NCI-H524 (cell line): ENCODE measurements at regions not wholly inside any gene's neighbourhood (a gene's known extent, or its start where the extent isn't known, plus 50 kb on each side); places are given as distances from the start of the nearest gene placed in this dataset.

Source experiments
- DNase-seq, 2 experiments: peaks; one replicate each; lab custom pipeline; 2025; lab: John Stamatoyannopoulos, UW

DNA sequence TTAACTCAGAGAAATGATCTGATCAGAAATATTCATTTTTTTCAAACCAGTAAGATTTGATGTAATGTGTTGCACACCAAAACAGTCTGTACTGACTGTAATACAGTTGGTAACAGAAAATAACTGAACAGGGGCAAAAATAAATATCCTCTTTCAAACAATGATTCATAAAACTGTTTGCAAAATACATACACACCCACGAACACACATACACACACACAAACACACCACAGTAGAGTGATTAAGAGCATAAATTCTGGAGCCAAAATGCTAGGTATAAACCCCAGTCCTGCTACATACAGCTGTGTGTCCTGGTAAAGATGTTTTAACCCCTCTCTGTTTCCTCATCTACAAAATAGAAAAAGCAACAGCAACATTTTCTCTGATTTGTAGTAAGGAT lies 376.6 kb downstream of the PDGFC start:
- no peak for DNase-seq

DNA sequence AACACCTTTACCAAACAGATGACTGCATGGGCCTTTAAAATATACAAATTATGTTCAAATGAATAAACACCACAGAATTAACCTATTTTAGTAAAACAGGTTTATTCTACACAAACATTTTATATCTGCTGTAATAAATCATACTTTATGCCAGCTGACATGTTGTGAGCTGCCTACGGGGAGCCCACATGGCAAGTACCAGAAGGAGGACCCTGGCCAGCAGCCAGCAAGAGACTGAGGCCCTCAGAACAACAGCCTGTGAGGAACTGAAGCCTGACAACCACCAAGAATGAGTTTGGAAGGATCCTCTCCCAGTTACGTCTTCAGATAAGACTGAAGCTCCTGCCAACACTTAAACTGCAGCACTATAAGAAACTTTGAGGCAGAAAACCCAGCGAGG lies 377.0 kb downstream of the PDGFC start:
- peak; percentile 16 to 81 for DNase-seq

DNA sequence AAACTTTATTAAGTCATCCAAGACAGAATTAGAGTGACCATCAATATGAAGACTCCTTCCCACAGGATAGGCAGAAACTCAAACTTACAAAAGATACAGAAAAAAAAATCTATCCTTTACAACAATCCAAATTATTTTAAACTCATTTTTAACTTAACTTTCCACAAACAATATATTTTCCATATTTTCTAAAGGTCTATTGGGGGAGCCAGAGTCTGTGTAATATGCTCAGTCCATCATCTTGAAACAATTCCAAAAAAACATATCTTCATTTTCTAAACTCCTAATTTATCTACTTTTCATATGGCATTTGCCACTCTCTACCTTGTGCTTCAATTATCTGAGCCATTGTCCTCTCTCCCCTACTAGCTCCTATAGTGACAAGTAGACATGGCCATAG lies 378.1 kb downstream of the PDGFC start:
- no peak for DNase-seq

DNA sequence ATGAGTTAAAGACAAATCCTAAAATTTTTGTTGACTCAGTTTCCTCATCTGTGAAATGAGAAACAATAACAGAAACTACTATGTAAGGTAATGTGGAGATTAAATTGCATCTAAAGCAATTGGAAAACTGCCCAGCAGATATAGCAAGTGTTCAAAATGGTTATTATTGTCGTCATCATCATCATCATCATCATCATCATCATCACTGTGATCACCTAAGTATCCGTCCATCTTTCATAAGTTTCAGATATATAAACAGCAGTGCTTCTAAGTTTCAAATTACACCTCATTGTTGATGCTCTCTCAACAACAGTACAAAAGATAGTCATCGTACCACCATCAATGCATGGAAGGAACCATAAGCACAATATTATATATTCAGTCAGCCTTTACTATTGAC lies 379.9 kb downstream of the PDGFC start:
- DNase-seq = no peak

DNA sequence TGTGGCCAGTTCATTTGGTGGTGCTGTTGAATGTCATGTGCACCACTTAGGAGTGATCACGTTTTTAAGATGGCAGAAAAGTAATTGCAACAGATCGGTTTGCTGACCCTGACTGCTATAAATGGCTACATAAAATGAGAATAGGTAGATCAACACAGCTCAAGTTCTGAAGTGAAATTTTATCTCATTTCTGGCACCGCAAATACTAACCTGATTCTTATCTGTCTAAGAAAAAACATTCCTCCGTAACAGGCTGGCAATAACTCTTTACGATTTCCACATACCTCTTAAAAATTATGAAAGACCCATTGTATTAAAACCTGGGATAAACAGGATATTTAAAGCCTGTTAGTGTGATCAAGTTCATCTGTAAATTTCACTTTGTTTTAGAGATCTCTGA lies 387.5 kb downstream of the PDGFC start:
- no peak for DNase-seq

DNA sequence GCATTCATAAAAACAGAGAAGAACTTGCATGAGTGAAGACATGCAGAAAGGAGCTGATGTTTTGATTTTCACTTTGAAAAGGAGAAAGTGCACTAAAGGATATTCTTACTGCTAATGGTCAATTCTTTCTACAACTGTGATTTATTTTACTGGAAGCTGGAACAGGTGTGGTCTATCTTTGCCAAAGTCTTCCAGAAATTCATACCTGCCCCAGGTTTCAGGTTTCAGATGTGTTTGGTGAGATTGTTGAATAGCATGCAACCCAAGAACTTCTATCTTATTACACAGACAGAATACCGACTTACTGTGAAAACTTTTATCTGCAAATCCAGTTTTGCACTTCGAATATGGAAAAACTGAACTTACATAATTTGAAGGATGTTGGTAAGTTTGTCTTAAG lies 388.3 kb downstream of the PDGFC start:
- no peak for DNase-seq

DNA sequence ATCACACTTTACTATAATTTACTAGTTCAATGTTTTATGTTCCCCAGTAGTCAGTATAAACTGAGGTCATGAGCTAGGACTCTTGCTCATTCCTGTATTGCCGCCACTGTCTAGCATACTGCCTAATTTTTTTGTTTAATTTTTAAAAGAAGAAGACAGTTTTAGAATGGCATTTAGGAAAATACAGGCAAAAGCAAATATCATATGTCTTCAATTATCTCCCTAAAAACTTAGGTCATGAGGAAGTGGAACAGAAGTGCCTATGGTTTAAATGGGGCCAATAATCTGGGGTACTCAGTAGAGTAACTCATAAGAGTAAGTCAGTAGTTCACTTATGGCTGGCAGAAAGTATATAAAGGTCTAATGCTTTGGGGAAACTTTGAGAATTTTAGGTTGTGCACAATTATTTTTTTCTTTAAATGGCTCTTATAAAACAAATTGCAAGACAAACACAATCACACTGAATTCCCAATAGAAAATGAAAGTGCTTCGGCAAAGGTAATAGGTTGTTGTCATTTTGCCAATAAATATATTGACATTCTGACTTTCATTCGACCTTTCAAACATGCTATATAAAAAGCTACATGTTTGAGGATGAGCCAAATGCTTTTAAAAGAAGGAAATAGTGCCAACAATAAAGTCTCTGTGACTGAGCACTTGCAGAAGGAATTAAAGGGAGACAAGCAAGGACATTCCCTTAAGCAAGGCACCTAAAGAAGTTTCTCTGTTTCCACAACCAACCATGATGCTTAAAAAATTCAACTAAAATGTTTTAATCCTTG lies 390.1 kb downstream of the PDGFC start:
- DNase-seq = no peak

DNA sequence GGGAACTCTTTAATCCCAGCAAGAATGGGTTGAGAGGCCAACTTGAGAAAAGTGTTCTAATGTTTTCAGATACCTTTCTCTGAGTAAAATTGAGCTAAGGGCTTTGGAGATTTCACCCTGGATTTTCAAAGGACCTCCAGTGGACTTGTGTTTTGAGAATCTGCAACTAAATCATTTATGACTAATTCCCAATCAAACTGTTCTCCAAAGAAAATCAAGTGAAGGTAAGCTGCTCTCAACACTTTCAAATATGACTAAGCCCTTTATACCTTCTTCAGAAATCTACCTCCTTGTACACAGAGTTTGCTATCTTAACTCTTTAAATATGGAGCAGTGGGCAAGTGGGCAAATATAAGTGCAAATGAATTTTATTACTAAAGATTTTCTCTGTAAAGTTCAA lies 392.9 kb downstream of the PDGFC start:
- DNase-seq = no peak

DNA sequence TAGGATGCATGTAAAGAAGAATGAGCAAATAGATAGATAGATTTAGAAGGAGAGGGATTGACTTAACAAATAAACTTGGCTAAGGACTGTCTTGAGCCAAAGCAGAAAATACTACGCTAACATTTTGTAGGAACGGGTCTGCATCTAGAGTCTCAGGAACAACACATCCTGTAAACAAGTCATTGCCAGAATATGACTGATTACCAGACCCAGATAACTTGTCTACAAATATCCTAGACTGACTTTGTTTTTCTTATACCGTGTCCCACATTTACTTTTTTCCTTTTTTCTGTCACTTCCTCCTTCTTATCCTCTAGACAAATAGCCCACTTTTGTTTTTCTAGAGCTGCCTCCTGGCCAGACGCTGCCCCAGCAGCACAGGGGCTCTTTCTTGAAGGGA lies 393.6 kb downstream of the PDGFC start:
- DNase-seq = no peak

DNA sequence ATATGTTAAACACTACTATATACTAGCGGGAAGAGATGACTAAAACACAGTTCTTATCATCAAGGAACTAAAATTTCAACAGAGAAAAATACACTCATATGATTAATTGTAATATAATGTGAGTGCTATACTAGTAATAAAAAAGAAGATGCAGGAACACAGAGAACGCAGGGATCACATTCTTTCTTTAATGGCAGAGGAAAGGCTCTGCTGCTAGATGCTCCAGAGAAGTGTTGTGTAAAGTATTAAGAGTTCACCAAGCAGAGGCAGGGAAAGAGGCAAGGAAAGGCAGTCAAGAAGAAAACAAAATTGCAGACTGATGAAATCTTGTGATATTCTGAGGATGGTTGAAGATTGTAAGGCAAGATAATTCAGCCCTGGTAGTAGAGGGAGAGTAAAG lies 394.7 kb downstream of the PDGFC start:
- DNase-seq = no peak

DNA sequence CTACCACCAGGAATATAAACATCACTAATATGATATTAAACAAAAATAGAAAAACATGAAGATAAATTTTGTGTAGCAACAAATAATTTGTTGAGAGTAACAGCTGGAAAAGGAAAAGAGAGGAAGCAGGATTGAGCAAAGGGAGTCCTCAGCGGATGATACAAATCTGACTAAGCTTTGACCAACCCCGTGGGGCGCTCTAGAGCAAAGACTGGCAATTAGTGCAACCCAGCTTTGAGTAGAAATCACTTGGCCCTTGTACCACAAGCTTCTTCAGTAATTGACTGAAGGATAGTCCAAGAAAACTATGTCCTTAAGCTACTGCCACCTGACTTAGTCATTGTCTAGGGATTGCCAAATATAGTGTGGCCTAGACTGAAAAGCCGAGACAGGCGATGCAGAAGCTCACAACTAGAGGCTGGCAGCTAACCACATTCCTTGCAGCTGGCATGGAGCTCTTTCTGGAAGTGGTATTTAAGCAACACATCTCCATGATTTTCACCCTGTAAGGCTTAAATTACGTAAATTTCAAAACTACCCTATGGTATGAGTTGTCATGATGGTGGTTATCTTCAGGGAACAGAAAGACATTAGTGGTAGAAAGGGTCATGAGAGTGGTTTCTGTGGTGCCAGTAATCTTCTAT lies 396.0 kb downstream of the PDGFC start:
- DNase-seq = no peak

DNA sequence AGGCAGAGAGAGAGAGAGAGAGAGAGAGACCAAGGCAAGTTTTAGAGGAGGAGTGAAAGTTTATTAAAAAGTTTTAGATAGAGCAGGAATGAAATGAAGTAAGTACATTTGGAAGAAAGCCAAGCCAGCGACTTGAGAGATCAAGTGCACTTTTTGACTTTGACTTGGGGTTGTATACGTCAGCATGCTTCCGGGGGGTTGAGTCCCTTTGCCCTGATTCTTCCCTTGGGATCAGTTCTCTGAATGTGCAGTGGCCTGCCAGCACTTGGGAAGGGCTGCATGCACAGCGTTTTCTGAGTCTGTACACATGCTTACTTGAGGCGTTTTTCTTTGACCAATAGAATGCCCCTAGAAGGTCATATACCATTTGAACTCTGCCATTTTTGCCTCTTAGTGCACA lies 400.5 kb downstream of the PDGFC start:
- DNase-seq = no peak

DNA sequence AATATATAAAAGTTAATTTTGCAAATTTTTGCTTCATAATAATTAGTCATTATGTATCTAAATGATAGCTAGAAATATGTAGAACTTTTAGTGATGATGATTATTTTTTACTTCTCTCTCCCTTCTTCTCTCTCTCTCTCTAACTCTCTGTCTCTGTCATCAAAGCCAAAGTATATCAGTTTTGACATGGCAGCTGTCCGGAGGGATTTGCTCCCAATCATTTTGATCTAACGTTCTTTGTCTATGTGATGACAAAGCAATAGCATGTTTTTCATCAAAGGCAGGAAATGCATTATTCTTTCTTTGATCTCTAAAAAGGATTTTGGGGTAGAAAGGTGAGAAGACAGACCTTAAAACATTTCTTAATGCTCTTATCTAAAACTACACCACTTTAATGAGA lies 402.1 kb downstream of the PDGFC start:
- no peak for DNase-seq

DNA sequence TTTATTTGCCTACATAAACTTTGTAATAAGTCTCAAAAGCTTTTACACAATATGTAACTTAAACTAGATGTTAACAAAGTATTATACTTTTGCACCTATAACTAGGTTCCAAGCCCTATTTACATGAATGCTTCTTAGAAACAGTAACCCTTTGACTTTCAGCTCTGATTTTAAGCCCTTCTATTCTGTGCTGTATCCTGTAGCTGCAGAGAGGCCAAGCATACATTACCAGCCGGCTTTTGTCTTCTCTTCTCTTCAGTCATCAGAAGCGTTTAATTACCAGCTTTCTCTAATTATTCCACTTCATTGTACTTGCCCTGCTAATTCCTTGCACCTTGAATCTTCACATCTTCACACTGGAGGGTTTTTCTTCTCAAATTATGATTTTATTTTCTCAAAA lies 403.1 kb downstream of the PDGFC start:
- DNase-seq = no peak

DNA sequence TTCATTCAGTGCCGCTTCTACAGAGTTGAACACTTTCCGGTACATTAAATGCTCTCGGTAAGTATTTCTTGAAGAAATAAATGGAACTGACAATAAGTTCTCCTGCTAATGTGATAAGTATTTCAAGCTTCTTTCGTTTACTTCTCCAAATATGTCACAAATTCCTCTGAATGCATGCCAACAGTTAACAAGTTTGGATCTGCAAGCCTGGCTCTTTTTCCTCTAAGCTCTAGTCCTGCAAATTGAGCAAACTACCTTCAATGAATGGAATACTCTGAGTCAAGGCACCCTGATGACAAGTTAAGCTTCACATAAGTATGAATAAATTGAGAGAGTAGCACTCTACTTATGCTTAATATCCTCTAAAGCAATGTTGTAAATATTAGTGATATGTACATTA lies 403.6 kb downstream of the PDGFC start:
- no peak for DNase-seq

DNA sequence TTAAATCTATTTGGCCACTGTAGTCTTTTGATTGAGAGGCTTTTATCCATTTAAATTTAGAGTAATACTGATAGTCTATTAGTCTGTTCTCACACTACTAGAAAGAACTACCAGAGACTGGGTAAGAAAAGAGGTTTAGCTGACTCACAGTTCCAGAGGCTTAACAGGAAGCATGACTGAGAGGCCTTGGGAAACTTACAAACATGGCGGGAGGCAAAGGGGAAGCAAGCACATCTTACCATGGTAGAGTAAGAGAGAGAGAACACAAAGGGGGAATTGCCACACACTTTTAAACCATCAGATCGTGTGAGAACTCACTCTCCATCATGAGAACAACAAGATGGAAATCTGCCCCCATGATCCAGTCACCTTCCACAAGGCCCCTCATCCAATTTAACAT lies 410.9 kb downstream of the PDGFC start:
- DNase-seq = no peak

DNA sequence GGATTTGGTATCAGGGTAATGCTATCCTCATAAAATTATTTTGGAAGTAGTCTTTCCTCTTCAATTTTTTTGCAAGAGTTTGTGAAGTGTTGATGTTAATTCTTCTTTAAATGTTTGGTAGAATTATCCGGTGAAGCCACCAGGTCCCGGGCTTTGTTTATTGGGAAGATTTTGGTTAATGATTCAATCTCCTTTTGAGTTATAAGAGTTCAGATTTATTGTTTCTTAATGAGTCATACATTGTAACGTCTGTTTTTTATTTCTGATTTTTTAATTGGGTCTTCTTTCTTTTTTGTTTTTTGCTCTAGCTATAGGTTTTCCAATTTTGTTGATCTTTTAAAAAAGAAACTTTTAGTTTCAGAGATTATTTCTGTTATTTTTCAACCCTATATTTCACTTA lies 412.3 kb downstream of the PDGFC start:
- DNase-seq = no peak

DNA sequence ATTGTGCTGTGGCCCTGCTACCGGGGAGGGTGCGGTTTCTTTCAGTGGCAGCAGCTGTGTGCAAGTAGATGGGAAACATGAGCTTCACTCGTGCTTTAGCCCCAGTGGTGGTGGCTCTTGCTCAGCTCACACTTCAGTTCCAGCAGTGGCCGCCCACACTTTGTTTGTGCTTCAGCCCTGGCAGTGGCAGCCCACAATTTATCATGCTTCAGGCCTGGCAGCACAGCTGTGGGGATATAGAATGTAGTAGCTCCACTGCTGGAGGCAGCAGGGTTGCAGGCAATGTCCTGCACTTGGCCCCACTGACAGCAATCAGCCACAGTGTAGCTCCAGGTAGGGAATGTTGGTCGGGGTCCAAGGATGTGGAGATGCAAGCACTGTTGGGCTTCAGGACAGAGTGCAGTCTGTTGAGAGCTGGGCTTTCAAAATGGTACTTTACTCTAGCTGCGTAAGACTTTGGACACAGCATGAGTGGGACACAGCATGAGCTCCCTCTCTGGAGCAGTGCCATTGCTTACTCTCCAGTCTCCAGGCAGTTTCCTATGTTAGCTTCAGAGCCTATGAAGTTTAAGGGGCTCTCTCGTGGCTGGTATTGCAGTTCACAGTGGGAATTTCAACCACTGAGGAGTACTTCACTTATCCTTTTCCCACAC lies 413.1 kb downstream of the PDGFC start:
- no peak for DNase-seq

DNA sequence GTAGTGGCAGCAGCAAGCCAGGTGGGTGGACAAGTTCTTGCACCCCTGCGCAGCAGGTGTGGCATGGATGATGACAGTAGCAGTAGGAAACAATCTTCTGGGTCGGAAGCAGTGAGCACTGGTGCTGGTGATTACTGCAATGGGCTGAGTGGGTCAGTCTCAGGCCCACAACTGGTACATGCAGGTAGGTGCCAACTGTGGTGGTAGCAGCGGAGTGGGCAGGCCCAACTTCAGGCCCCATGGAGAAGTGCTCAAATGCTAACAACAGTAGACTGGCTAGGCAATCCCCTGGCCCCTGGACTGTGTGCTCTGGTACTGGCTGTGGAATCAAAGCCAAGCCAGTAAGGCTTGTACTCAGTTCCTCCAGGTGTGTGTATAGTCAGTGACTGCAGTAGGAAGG lies 413.7 kb downstream of the PDGFC start:
- no peak for DNase-seq

DNA sequence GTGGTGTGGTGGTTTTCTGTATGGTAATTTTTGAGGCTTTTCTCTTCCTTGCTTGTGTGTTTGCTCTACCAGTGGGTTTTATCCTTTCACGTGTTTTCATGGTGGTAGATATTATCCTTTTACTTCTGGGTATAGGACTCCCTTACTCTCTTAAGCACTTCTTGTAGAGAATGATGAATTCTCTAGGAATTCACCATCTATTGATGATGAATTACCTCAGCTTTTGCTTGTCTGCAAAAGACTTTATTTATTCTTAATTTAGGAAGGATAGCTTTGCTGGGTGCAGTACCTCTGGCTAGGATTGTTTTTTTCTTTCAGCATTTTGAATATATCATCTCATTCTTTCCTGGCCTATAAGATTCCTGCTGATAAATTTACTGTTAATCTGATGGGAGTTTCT lies 415.3 kb downstream of the PDGFC start:
- DNase-seq = no peak

DNA sequence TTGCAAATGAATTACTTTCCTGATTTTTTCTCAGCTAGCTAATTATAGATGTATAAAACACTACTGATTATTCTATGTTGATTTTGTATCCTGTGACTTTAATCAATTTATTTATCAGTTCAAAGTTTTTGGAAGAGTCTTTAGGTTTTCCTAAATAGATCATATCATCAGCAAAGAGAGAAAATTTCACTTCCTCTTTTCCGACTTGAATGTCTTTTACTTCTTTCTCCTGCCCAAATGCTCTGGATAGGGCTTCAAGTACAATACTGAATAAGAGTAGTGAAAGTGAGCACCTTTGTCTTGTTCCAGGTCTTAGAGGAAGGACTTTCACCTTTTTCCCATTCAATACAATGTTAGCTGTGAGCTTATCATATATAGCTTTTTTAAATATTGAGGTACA lies 417.9 kb downstream of the PDGFC start:
- no peak for DNase-seq

DNA sequence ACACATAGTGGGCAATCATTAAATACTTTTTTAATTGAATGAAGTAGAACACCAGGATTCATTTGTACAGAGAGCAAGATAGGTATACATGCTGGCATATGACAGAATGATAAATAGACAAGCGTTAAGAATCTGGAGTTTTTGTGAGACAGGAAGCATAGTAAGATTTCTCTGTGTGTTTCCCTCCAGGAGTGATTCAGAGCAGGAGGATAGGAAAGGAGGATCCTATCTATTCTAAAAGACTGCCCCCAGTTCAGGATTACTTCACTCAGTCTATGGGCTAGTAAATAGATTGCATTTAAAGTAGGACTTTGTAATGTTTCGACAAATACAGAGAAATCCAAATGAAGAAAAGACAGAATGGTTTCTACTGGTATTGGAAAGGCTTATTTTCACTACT lies 423.7 kb downstream of the PDGFC start:
- DNase-seq = no peak

DNA sequence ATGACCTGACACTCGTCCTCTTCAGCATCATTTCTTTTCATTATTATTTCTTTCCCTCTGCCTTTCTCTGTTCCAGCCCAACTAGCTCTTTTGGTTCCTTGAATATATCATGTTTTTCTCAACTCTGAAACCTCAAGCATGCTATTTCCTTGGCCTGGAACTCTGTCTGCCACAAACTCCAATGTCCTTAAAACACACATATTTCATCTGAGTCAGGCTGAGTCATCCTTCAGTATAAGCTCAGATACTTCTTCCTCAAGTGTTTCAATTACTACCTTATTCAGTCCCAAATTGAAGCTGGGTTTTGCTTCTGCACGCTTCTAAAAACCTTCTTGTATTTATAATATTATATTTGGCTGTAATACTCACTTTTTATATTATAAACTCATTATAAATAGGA lies 424.2 kb downstream of the PDGFC start:
- no peak for DNase-seq
